ENCODE measurements at regions not wholly inside any gene's neighbourhood (a gene's known extent, or its start where the extent isn't known, plus 50 kb on each side); places are given as distances from the start of the nearest gene placed in this dataset.

DNA sequence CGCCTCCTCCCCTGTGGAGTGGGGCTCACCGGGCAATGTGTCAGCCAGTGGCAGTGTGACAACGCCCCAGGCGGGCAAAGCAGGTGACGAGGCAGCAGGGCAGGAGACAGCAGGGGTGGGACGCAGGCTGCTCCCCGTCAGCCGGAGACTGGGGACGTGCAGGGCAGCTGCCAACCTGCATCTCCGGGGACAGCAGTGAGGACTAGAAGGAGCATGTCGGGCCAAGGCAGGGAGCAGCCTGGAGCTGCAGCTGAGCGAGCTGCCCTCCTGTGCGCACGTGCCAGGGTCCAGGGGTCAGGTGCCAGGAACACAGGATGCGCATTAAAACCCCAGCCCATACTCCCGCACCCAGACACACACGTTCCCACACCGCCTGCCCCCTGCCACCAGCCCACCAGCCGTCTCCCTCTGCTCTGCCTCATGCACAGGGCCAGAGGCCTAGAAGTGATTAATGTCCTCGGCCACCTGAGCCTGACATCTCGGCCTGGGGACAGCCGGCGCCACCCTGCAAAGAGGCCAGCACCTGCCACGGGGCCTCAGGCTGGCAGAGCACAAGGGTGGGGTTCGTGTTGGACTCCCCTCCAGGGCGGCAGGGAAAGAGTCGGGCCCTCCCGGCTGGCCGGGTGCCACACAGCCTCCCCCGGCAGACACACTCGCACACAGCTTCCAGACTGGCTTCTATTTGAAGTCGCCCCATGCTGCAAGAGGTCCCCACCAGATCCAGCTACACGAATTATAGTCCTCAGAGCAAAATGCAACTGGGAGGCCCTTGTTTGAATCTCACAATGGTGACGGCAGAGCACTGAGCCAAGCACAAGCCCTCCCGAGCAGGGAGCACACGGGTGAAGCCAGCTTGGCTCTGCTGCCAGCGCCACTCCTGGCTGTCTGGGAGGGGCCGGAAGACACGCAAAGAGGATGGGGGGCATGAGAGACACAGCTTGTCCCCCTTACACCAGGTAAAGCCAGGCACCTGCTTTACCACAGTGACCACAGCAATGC is 90.4 kb downstream of the RBFOX3 start:
- DNase-seq: no peak

DNA sequence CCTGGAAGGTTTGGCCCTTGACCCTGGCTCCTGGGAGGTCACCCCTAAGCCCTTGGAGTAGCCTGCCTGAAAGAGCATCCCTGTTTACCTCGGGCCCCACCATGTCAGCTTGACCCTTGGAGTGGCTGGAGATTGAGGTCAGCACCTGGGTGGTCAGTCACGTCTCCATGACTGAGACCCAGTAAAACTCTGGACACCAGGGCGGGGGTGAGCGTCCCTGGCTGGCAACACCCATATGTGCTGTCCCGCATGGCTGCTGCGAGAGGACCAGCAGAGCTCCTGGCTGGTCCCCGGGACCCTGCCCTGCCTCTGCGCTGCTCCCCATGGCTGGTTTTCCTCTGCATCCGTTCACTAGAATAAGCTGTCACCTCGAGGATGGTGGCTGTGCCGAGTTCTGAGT is 91.2 kb downstream of the RBFOX3 start:
- DNase-seq: no peak

DNA sequence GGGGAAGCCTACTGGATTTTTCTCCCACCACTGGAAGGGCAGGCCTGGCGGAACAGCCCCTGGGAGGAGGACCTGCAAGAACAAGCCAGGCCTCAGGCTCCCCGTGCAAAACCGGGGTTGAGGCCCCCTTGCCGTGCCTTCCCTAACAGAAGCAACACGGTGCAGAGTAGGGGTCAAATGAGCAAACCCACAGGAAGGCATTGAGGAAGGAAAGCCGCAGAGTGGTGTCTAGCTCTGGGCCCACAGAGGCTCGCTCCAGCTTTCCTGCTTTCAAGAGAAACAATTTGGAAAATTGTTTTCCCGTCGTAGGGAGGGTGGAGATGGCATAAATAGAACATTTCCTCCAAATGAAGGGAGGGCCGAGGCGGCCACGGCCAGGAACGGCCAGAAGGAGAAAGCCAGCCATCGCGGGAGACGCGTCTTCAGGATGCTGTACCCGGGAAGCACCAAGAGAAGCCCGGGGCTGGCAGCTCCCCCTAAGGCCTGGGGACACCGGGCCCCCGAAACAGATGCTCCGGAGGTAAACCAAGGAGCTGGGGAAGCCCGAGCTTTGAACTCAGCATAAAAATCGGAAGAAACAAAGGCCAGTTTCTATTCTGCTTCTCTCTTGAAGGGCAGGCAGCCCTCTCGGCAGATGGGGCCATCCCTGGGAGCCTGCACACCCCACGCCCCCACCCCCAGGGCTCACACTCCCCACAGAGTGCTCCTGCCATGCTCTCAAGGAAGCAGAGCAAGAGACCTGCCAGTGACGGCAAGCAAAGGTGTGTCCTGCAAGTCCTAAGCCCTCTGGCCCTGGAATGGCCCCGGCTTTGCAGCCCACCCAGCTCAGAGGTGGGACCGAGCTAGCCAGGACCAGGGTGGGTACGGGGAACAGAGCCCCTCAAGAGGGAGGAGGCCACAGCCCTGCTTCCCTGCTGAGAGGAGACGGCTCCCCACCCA is 92.0 kb downstream of the RBFOX3 start:
- DNase-seq: no peak

DNA sequence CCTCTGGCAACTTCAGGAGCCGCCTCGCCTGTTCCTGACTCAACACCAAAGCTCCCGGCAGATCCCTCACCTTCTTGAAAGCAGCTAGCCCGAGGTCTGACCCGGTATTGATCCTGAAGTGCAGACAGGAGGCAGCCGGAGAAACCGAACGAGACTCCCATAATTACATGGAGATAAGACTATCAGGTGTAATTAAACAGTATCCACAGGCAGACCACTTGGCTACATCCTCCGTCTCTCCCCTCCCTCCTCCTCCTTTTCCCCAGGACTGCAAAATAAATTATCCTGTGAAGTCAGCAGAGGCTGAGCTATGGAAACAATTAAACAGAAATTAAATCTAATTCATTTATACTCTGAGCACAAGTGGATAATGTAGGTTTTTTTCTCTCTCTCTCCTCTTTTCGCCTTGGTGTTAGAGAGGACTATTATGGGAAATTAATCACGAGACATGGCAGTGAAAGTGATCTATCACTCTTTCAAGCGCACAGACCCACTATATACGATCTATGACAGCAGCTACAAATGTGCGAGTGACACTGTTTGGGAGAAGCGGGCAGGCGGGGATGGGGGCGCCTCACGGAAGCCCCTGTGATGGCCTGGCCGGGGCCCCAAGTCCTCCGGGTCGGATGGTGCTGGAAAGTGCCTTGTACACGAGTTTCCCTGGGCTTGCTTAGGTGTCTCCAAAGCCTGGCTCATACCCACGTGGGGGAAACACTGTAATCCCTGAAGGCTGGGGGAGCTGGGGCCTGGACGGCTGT is 92.8 kb downstream of the RBFOX3 start:
- DNase-seq: no peak

DNA sequence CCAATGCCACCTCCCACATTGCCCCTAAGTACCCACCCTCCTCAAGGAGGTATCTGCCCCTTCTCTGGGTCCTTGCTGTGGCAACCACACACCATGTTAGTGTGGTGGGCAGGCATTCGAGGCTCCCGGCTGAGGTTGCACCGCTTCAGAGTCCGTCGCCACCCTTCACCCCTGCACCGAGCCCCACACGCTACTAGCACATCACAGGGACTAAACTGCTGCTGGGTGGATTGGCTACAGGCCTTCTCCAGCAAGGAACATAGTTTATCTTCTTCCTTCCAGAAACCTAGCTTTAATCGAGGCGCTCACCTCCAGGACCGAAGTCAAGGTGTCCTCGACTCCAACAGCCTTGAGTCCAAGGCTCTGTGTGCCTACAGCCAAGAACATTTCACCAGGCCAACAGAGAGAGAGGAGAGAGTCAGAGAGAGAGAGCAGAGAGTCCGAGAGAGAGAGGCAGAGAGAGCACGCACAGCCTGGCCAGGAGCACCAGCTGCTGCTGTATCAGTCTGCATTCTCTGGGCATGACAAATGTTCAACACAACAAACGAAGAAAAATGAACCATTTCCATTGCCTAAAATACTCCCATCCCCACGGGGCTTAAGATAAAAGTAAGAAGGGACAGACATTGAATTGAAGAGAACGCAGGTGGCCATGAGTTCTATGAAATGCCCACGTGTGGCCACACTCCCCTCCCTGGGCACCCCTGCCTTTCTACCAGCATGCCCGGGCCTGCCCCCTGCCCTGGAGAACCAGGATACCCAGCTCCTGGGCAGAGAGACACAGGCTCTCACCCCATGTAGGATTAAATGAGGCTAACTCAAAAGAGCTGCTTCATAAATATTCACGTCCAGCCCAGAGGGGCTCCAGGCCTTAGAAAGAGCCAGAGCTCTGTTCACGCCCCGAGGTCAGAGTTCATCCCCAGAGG is 94.9 kb downstream of the RBFOX3 start:
- DNase-seq: no peak

DNA sequence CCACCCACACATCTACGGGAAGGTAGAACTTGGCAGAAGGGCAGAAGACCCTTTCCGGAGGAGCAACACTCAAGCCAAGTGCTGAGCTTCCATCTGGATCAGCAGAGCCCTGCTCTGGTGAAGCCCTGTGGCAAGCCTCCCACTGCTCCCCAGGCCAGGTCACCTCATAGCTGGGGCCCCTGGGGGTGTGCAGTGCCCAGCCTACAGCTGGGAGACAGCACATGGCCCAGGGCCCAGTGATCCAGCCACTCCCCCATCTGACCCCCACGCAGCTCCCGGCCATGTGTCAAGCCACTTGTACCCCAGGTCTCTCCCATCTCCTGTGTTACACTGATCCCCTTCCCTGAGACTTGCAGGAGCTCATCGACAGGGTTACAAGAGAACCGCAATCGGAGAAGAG is 95.7 kb downstream of the RBFOX3 start:
- no peak for DNase-seq

DNA sequence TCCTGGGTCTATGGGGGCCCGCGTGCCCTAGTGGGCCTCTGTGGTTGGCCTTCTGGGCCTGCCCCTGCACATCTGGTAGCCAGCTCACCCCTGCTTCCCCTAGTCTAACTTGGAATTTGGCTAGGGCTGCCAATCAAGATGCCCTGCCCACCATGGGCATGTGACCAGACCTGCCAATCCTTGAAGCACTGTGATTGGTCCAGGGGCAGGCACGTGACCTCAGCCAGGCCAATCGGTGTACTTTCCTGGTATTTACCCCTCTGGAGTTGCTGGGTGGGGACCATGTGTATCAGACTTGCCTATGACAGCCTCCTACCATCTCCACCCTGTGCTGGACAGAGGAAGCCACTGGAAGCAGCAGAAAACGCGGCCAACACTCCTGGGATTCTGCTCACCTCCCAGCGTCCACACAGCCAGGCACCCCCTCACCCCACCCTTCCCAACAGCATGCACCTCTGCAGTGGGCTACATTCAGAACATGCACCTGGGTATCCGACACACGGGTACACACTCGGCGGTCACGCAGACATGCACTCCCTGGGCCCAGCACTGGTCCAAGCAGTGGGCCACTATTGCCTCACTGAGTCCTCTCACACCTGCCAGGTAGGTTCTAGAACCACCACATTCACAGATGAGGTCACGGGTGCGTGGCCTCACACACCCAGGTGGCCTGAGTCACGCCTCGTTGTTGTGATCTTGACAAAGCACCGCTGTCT is 96.9 kb downstream of the RBFOX3 start:
- no peak for DNase-seq

DNA sequence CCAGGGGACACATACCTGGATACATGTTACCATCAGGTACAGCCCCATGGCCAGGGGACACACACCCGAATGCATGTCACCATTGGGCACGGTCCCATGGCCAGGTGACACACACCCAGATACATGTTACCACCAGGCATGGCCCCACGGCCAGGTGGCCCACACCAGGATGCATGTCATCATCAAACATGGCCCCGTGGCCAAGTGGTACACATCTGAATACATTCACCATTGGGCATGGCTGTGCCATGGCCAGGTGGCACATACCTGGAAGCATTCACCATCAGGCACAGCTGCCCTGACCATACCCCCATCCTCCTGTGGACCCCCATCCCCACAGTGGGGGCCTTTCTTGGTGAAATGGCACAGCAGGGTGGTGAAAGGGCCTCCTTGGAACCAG is 97.6 kb downstream of the RBFOX3 start:
- DNase-seq: no peak

DNA sequence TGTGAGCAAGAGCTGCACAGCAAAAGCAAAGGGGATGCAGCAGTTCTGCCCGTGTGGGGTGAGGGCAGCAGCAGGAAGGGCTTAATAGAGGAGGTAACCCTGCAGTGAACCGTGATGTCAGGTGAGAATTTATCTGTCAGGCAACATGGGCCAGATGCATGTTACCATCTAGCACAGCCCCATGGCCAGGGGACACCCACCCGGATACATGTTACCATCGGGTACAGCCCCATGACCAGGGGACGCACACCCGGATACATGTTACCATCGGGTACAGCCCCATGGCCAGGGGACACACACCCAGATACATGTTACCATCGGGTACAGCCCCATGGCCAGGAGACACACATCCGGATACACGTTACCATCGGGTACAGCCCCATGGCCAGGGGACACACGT is 99.4 kb downstream of the RBFOX3 start:
- no peak for DNase-seq

DNA sequence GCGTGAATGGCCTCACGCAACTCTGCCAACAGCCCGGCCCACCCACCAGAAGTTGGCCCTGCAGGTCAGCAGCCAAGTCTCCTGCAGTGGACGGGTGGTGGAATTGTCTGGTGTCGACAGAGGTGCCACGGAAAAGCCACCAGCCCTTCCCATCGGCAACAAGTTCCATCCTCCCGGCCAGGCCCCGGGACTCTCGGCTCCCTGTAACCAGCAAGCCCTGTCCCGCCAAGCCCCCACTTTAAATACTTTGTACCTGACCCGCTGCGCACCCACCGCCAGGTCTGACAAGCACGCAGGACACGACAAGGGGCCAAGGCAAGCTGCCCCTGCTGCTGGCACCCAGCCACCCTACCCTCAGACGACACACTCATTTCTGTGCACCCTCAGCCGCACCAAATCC is 100.8 kb downstream of the RBFOX3 start:
- DNase-seq: no peak

DNA sequence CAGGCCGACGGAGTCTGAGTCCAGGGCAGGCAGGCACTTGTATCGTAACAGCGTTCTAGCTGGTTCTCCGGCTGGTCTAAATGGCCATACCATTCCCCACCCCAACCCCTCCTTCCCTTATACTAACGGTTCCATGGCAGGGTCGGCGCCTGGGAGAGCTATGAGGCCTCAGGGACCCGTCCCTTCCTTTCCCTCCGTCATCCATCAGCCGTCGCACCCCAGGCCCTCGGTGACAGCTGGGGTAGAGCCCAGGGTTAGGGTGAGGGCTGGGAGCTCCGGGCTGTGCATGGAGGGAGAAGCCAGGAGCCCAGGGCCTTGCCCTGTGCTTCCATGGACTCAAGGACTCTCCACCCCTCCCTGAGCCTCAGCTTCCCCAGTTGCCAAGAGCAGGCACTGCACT is 101.4 kb downstream of the RBFOX3 start:
- no peak for DNase-seq

DNA sequence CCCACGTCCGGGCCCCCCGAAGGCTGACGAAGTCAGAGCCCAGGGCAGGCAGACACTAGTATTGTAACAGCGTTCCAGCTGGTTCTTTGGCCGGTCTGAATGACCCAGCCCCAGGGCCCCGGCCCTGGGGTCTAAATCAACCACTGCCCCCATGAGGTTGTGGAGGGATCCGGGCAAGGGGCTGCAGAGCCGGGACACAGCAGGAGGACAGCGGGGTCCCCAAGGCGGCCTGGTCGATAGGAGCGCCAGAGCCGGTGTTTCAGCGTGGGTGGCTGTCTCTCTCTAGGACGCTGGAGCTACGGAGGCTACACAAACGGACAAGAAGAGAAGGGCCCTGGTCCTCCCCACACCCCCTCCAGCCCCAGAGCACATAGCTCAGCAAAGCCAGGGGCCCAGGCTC is 101.8 kb downstream of the RBFOX3 start:
- DNase-seq: no peak

DNA sequence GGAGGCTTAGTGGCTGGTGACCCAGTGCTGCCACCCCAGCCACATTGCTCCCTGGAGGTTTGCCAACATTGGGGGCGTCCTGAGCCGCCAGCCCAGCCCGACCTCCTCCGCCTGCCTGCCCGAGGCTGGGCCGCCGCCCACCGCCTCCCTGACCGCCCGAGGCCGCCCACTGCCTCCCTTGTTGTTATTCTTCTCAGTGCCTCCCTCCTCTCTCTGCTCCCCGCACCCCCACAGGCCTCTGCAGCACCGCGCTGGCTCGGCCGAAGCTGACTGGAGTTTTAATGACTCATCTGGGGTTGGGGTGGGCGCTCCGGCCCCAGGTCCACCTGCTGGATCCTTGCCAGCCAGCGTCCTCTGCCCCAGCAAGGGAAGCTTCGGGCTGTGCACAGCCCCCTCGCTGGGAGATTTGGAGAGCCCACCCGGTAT is 102.5 kb downstream of the RBFOX3 start:
- DNase-seq: no peak

DNA sequence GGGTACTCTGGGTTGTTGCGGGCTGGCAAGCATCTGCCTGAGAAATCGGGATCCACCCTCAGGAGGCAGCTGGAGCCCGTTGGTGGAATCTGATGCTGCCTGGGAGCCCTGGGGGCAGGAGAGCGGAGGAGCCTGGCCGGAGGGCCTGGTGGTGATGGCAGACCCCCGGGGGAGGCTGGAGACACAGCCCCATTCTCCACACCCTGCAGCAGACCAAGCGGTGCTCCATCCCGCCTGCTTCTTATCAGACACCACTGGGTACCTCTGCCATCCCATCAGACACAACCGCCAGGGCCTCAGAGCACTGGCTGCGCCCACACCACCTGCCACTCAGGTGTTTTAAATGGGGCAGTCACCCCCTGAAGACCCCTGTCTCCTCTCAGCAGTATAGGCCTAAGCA is 103.9 kb downstream of the RBFOX3 start:
- no peak for DNase-seq

DNA sequence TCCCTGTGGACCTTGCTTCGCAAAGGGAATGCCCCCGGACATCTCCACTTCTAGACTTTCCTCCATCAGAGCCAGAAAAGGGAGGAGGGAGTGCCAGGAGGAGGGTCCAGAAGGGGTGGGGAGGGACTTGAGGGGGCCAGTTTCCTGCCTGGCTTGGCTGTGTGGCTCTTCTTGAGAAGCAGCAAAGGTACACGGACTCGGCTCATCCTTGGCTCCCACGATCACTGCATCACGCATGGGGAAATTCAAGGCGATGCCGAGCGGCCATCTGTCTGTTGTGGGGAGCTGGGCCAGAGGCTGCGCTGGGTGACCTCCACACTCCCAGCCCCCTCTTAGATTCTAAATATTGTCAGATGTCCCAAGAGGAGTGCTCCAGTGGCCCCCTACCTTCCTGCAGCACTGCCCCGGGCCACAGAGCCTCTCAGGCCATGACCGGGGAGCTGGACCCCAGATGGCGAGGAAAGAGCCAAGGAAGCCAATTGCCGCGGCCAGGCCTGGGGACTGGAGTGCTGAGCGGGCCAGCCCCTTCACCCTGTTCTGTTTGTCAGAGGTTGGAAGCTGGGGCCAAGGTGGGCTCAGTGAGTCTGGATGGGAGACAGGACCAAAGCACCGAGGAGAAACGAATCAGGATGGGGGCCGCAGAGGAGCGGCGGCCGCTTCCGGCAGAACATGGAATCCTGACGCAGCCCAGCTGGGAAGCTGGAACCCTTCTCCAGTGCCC is 104.5 kb downstream of the RBFOX3 start:
- DNase-seq: no peak

DNA sequence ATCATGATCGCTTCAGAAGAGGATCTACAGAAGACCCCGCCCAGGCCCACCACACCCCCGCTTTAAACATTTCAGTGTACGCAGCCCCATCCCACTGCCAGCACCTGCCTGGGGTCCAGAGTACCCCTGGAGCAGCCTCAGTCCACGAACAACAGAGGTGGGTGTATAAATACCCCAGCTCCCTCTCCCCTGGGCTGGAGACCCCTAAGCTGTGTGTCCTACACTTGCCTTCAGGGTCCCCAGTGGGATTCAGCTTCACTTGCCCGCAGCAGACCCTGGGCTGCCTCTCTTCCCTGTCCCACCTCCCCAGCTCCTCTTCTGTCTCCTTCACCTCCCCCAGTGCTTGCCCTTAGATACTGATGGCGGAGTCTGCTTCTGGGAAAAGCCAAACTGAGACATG is 105.7 kb downstream of the RBFOX3 start:
- no peak for DNase-seq

DNA sequence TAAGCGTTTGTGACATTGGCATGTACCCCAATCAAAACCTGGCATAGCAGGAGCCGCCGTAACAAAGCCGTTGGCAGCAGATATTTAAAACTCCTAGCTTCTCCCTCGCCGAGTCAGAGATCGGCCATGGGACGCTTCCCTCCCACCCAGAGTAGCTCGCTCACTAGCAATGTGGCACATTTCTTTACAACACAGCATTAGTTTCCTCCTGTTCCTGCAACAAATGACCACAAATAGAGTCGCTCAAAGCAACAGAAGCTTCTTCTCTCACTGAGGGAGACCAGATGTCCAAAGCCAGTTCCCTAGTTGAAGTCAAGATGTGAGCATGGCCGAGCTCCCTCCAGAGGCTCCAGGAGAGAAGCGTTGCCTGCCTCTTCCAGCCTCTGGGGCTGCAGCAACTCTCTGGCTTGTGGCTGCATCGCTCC is 106.7 kb downstream of the RBFOX3 start:
- no peak for DNase-seq

DNA sequence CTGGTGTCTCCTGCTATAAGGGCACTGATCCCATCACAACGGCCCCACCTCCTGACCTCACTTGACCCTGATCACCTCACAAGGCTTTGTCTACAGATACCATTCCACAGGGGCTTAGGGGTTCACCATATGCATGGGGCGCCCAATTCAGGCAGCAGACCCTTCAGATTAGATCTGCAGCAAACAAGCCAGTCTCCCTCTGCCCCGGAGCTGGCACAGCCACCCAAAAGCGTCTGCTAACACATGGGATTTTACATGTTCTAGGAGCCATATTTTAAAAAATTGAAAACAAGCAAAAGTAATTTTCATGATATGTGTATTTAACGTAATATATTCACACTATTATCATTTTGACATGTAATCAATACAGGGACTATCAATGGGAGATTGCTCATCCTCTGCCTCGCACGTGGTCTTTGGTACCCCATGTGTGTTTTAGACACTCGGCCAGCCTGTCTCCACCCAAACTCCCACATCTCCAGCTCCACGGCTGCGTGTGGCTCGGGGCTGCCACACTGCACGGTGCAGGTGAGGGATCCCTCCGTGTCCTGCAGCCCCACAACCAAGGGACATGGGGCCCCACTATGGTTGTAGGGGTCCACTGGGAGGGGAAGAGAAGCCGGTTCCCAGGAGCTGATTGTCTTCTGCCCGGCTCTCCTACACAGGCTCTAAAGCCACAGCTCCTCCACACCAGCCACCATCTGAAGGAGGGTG is 107.6 kb downstream of the RBFOX3 start:
- no peak for DNase-seq

DNA sequence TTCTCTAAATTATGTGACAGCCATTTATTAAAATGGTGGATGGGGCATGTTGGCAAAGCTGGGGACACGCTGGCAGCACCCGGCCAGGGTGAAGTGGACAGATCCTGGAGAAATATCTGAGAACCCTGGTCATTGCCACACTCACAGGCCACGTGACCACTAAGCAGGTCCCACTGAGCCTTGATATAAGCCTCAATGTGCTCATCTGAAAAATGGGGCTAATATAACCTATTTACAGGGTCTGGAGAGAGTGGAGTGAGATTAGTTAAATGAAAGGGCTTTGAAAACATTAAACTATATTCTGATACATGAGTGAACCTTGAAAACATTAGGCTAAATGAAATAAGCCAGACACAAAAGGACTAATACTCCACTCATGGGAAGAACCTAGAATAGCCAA is 108.9 kb downstream of the RBFOX3 start:
- no peak for DNase-seq
